HG03565 (cell line): ENCODE measurements at regions not wholly inside any gene's neighbourhood (a gene's known extent, or its start where the extent isn't known, plus 50 kb on each side); places are given as distances from the start of the nearest gene placed in this dataset.
A peak's percentile ranks its signal among the peaks of the same experiment; 100 is the strongest.

Experiments
- ATAC-seq: cut with Tn5 transposase; IDR thresholded peaks from one replicate; pipeline ENCODE4 v1.9.1; 2021; ENCODE audit warnings: mild to moderate bottlenecking, moderate library complexity; ENCODE audit not compliant: unreplicated experiment

- ATAC-seq = no peak
Measured at GRCh38 chr6:95352064-95352795, 225.1 kb upstream of the MANEA start.

- no peak for ATAC-seq
Measured at GRCh38 chr6:95354551-95354950, 222.8 kb upstream of the MANEA start.

GRCh38 chr6:95357380-95358020 is 219.8 kb upstream of the MANEA start:
- ATAC-seq = no peak

GRCh38 chr6:95364016-95364604 is 213.2 kb upstream of the MANEA start:
- peak; percentile 91 for ATAC-seq

GRCh38 chr6:95365454-95365853 is 211.9 kb upstream of the MANEA start:
- no peak for ATAC-seq

- ATAC-seq = no peak
Measured at GRCh38 chr6:95366414-95366813, 210.9 kb upstream of the MANEA start.

GRCh38 chr6:95383878-95384277 is 193.5 kb upstream of the MANEA start:
- ATAC-seq = no peak

- no peak for ATAC-seq
Measured at GRCh38 chr6:95384988-95385387, 192.3 kb upstream of the MANEA start.

GRCh38 chr6:95387845-95388244 is 189.5 kb upstream of the MANEA start:
- no peak for ATAC-seq

GRCh38 chr6:95404777-95405176 is 172.6 kb upstream of the MANEA start:
- no peak for ATAC-seq

GRCh38 chr6:95408111-95408510 is 169.2 kb upstream of the MANEA start:
- no peak for ATAC-seq

- ATAC-seq = no peak
Measured at GRCh38 chr6:95410168-95410567, 167.2 kb upstream of the MANEA start.

- no peak for ATAC-seq
Measured at GRCh38 chr6:95413789-95414188, 163.5 kb upstream of the MANEA start.

- ATAC-seq = no peak
Measured at GRCh38 chr6:95417856-95418255, 159.5 kb upstream of the MANEA start.

GRCh38 chr6:95420792-95421191 is 156.5 kb upstream of the MANEA start:
- no peak for ATAC-seq

GRCh38 chr6:95423331-95423730 is 154.0 kb upstream of the MANEA start:
- ATAC-seq = no peak

GRCh38 chr6:95431637-95432228 is 145.6 kb upstream of the MANEA start:
- no peak for ATAC-seq

- no peak for ATAC-seq
Measured at GRCh38 chr6:95439741-95440140, 137.6 kb upstream of the MANEA start.

- ATAC-seq = no peak
Measured at GRCh38 chr6:95448208-95448607, 129.1 kb upstream of the MANEA start.

- ATAC-seq = no peak
Measured at GRCh38 chr6:95469511-95469910, 107.8 kb upstream of the MANEA start.

- ATAC-seq = no peak
Measured at GRCh38 chr6:95478941-95479340, 98.4 kb upstream of the MANEA start.

- ATAC-seq = no peak
Measured at GRCh38 chr6:95487817-95488216, 89.5 kb upstream of the MANEA start.
